Upper lobe of left lung (tissue), 4 donors: ENCODE measurements at regions not wholly inside any gene's neighbourhood (a gene's known extent, or its start where the extent isn't known, plus 50 kb on each side); places are given as distances from the start of the nearest gene placed in this dataset.

Experiments
- CTCF ChIP-seq, 6 experiments: fragments of 450-650 bp in 4 of 6; fragments of 200-600 bp in 2 of 6; sonication (generic) in 2 of 6; IDR thresholded peaks; one replicate each; pipeline ENCODE4 v1.5.1; 2016 to 2019; ENCODE audit warnings: antibody characterized with exemption in 6 of 6
- POLR2A ChIP-seq, 4 donors: fragments of 450-650 bp; IDR thresholded peaks; one replicate each; pipeline ENCODE4 v1.5.1; 2016 to 2017; ENCODE audit warnings: antibody characterized with exemption in 4 of 4, mild to moderate bottlenecking in 2 of 4

DNA sequence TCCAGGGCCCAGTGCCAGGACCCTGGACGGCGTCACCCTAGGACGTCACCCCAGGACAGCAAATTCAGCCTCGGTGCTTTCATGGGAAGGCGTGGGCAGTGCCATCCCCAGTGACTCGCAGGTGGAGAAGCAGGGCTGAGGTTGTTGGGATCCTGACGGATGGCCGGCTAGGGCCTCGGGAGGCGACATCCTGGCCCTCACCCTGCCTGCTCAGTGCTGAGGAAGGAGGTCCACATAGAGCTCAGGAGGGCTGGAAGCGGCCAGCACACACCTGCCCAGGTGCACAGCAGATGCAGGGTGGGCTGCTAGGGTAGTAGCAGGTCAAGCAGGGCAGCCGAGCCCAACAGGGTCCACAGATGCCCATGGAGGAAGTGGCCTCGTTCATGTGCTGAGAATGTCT is 482.0 kb upstream of the SALL3 start:
- no peak for TF ChIP-seq CTCF (IDR thresholded peaks at IDR 0.05)
- TF ChIP-seq POLR2A (IDR thresholded peaks at IDR 0.05): no peak
